NOMO-1 treated with DMSO at 0.1 percent for 48 hours (cell line): ENCODE measurements at regions not wholly inside any gene's neighbourhood (a gene's known extent, or its start where the extent isn't known, plus 50 kb on each side); places are given as distances from the start of the nearest gene placed in this dataset.

ENCODE experiments used
- DNase-seq: peaks from one replicate; lab custom pipeline; 2025; ENCODE audit not compliant: unreplicated experiment; lab: John Stamatoyannopoulos, UW

- no peak for DNase-seq
These were observed 356.5 kb downstream of the CDH9 start for GRCh38 chr5:26681861-26682260.

- no peak for DNase-seq
These were observed 363.5 kb downstream of the CDH9 start for GRCh38 chr5:26674846-26675245.

- no peak for DNase-seq
These were observed 368.9 kb downstream of the CDH9 start for GRCh38 chr5:26669523-26669922.

- no peak for DNase-seq
These were observed 369.4 kb downstream of the CDH9 start for GRCh38 chr5:26669031-26669430.

GRCh38 chr5:26666371-26666770 is 372.0 kb downstream of the CDH9 start:
- no peak for DNase-seq

GRCh38 chr5:26663500-26663899 is 374.9 kb downstream of the CDH9 start:
- DNase-seq = no peak

- DNase-seq = no peak
These were observed 375.5 kb downstream of the CDH9 start for GRCh38 chr5:26662806-26663360.

GRCh38 chr5:26660116-26660515 is 378.3 kb downstream of the CDH9 start:
- no peak for DNase-seq

GRCh38 chr5:26649000-26649399 is 389.4 kb downstream of the CDH9 start:
- no peak for DNase-seq

GRCh38 chr5:26647781-26648180 is 390.6 kb downstream of the CDH9 start:
- no peak for DNase-seq

- no peak for DNase-seq
These were observed 392.7 kb downstream of the CDH9 start for GRCh38 chr5:26645659-26646058.

- DNase-seq = no peak
These were observed 396.9 kb downstream of the CDH9 start for GRCh38 chr5:26641492-26641891.

GRCh38 chr5:26625099-26625498 is 413.3 kb downstream of the CDH9 start:
- DNase-seq = no peak

GRCh38 chr5:26622947-26623346 is 415.4 kb downstream of the CDH9 start:
- no peak for DNase-seq

- no peak for DNase-seq
These were observed 427.8 kb downstream of the CDH9 start for GRCh38 chr5:26610577-26610976.

- DNase-seq = no peak
These were observed 436.8 kb downstream of the CDH9 start for GRCh38 chr5:26601563-26601962.

- no peak for DNase-seq
These were observed 455.9 kb downstream of the CDH9 start for GRCh38 chr5:26582350-26583045.

- DNase-seq = no peak
These were observed 458.7 kb downstream of the CDH9 start for GRCh38 chr5:26579712-26580111.

GRCh38 chr5:26578002-26578401 is 460.4 kb downstream of the CDH9 start:
- DNase-seq = no peak

- no peak for DNase-seq
These were observed 465.9 kb downstream of the CDH9 start for GRCh38 chr5:26572480-26572879.

- no peak for DNase-seq
These were observed 468.5 kb downstream of the CDH9 start for GRCh38 chr5:26569929-26570258.

- DNase-seq = no peak
These were observed 469.0 kb downstream of the CDH9 start for GRCh38 chr5:26569241-26569928.

GRCh38 chr5:26568316-26568715 is 470.1 kb downstream of the CDH9 start:
- DNase-seq = no peak
